ENCODE measurements at regions not wholly inside any gene's neighbourhood (a gene's known extent, or its start where the extent isn't known, plus 50 kb on each side); places are given as distances from the start of the nearest gene placed in this dataset.
"Not testable (repeated sequence)": the region's sequence is repeated elsewhere in the genome, so short reads cannot be mapped to it uniquely, and the experiment has no call there.

GRCh38 chr20:26134606-26135005, 438.0 kb upstream of the ZNF337 start:
- DNase-seq (ENCODE audit: low read depth in 2 of 2, low spot score in 1 of 2): no peak

- not testable (repeated sequence) for DNase-seq (ENCODE audit: low read depth in 2 of 2, low spot score in 1 of 2)
Measured at GRCh38 chr20:26133794-26134193, 437.1 kb upstream of the ZNF337 start.

GRCh38 chr20:26120920-26121319, 424.3 kb upstream of the ZNF337 start:
- not testable (repeated sequence) for DNase-seq (ENCODE audit: low read depth in 2 of 2, low spot score in 1 of 2)

- DNase-seq (ENCODE audit: low read depth in 2 of 2, low spot score in 1 of 2): not testable (repeated sequence)
Measured at GRCh38 chr20:26094498-26094897, 397.8 kb upstream of the ZNF337 start.

GRCh38 chr20:26091921-26092320, 395.3 kb upstream of the ZNF337 start:
- DNase-seq (ENCODE audit: low read depth in 2 of 2, low spot score in 1 of 2): not testable (repeated sequence)

GRCh38 chr20:26086195-26086594, 389.5 kb upstream of the ZNF337 start:
- not testable (repeated sequence) for DNase-seq (ENCODE audit: low read depth in 2 of 2, low spot score in 1 of 2)

GRCh38 chr20:26073972-26074371, 377.3 kb upstream of the ZNF337 start:
- not testable (repeated sequence) for DNase-seq (ENCODE audit: low read depth in 2 of 2, low spot score in 1 of 2)

- not testable (repeated sequence) for DNase-seq (ENCODE audit: low read depth in 2 of 2, low spot score in 1 of 2)
Measured at GRCh38 chr20:26059324-26059723, 362.7 kb upstream of the ZNF337 start.

GRCh38 chr20:26058446-26058845, 361.8 kb upstream of the ZNF337 start:
- not testable (repeated sequence) for DNase-seq (ENCODE audit: low read depth in 2 of 2, low spot score in 1 of 2)

GRCh38 chr20:26057135-26057752, 360.6 kb upstream of the ZNF337 start:
- DNase-seq (ENCODE audit: low read depth in 2 of 2, low spot score in 1 of 2): not testable (repeated sequence)

GRCh38 chr20:26025792-26026191, 329.1 kb upstream of the ZNF337 start:
- DNase-seq (ENCODE audit: low read depth in 2 of 2, low spot score in 1 of 2): not testable (repeated sequence)

GRCh38 chr20:26010942-26011276, 314.3 kb upstream of the ZNF337 start:
- not testable (repeated sequence) for DNase-seq (ENCODE audit: low read depth in 2 of 2, low spot score in 1 of 2)

GRCh38 chr20:26010224-26010941, 313.7 kb upstream of the ZNF337 start:
- DNase-seq (ENCODE audit: low read depth in 2 of 2, low spot score in 1 of 2): not testable (repeated sequence)

- peak in 1 of 2 donors; percentile 27 for DNase-seq (ENCODE audit: low read depth in 2 of 2, low spot score in 1 of 2)
Measured at GRCh38 chr20:26009402-26010223, 313.0 kb upstream of the ZNF337 start.

GRCh38 chr20:26008026-26008425, 311.4 kb upstream of the ZNF337 start:
- DNase-seq (ENCODE audit: low read depth in 2 of 2, low spot score in 1 of 2): not testable (repeated sequence)

- not testable (repeated sequence) for DNase-seq (ENCODE audit: low read depth in 2 of 2, low spot score in 1 of 2)
Measured at GRCh38 chr20:26006164-26006563, 309.5 kb upstream of the ZNF337 start.

GRCh38 chr20:26003959-26004358, 307.3 kb upstream of the ZNF337 start:
- DNase-seq (ENCODE audit: low read depth in 2 of 2, low spot score in 1 of 2): not testable (repeated sequence)

- not testable (repeated sequence) for DNase-seq (ENCODE audit: low read depth in 2 of 2, low spot score in 1 of 2)
Measured at GRCh38 chr20:25997367-25998038, 300.9 kb upstream of the ZNF337 start.

GRCh38 chr20:25992146-25992545, 295.5 kb upstream of the ZNF337 start:
- DNase-seq (ENCODE audit: low read depth in 2 of 2, low spot score in 1 of 2): no peak

GRCh38 chr20:25991756-25992130, 295.1 kb upstream of the ZNF337 start:
- DNase-seq (ENCODE audit: low read depth in 2 of 2, low spot score in 1 of 2): no peak

- DNase-seq (ENCODE audit: low read depth in 2 of 2, low spot score in 1 of 2): no peak
Measured at GRCh38 chr20:25991051-25991755, 294.6 kb upstream of the ZNF337 start.

All from stimulated activated CD8-positive, alpha-beta memory T cell treated with anti-CD3 and anti-CD28 coated beads, Interleukin-4, amount 100 ng/mL, for 1 hour (primary cell).